H1 (cell line): ENCODE measurements at regions not wholly inside any gene's neighbourhood (a gene's known extent, or its start where the extent isn't known, plus 50 kb on each side); places are given as distances from the start of the nearest gene placed in this dataset.

Source experiments
- CTCF ChIA-PET: fragments of 300-600 bp; sonication (Branson Sonifier 250); formaldehyde crosslinking; loops from one replicate; lab custom pipeline; 2021; ENCODE audit not compliant: partially characterized antibody; lab: Charles Lee
- POLR2A ChIA-PET: fragments of 300-600 bp; sonication (Branson Sonifier 250); formaldehyde crosslinking; loops from one replicate; lab custom pipeline; 2021; ENCODE audit warnings: inconsistent platforms; ENCODE audit not compliant: partially characterized antibody; lab: Charles Lee
- DNase-seq, 2 experiments: peaks; one replicate each; pipeline versions ENCODE4 v3.0.0 to v3.0.0-alpha.2; 2010 to 2022; ENCODE audit warnings: low spot score in 2 of 2, low read depth in 1 of 2, mixed read lengths in 1 of 2
- FAIRE-seq: peaks from 2 replicates; lab custom pipeline; 2011; peaks lifted over from hg19 to GRCh38; lab: Jason Lieb, UNC
- H2AFZ ChIP-seq: 2 replicates; pipeline ENCODE4 v1.8.1; 2012; ENCODE audit warnings: low read length, inconsistent platforms
- H2AK5ac ChIP-seq: 2 replicates; pipeline ENCODE4 v1.6.1; 2013; ENCODE audit warnings: low read depth, low read length
- H2BK120ac ChIP-seq: replicated peaks from 2 replicates; pipeline ENCODE3; 2013; ENCODE audit warnings: low read depth, low read length, inconsistent platforms
- H2BK12ac ChIP-seq: 2 replicates; pipeline ENCODE4 v1.6.1; 2013; ENCODE audit warnings: low read depth, low read length
- H2BK15ac ChIP-seq: 2 replicates; pipeline ENCODE4 v1.6.1; 2013; ENCODE audit warnings: low read length
- H2BK20ac ChIP-seq: 2 replicates; pipeline ENCODE4 v1.6.1; 2013; ENCODE audit warnings: low read length
- H2BK5ac ChIP-seq: 2 replicates; pipeline ENCODE4 v1.6.1; 2013; ENCODE audit warnings: low read depth, low read length
- H3K14ac ChIP-seq: 2 replicates; pipeline ENCODE4 v1.6.1; 2013; ENCODE audit warnings: inconsistent platforms; ENCODE audit not compliant: insufficient read length
- H3K18ac ChIP-seq: 2 replicates; pipeline ENCODE4 v1.6.1; 2013; ENCODE audit warnings: low read length; ENCODE audit errors: extremely low read depth
- H3K23ac ChIP-seq: 2 replicates; pipeline ENCODE4 v1.6.1; 2013; ENCODE audit warnings: inconsistent platforms; ENCODE audit not compliant: insufficient read length
- H3K23me2 ChIP-seq: 2 replicates; pipeline ENCODE4 v1.6.1; 2013; ENCODE audit warnings: low read depth, low read length
- H3K27ac ChIP-seq: 2 replicates; pipeline ENCODE4 v1.6.1; 2011; ENCODE audit warnings: low read depth, low read length, inconsistent platforms
- H3K27me3 ChIP-seq, 4 experiments: replicated peaks in 1 of 4; 1 replicate in 1 of 4; 2 replicates in 3 of 4; pipeline versions ENCODE4 v1.6.1 to v1.8.1; 2011 to 2013; ENCODE audit warnings: low read length in 3 of 4, mild to moderate bottlenecking in 3 of 4, inconsistent platforms in 2 of 4, mixed read lengths in 2 of 4, moderate library complexity in 1 of 4; ENCODE audit not compliant: control insufficient read depth in 3 of 4, insufficient read depth in 3 of 4; ENCODE audit errors: extremely low read depth in 1 of 4
- H3K36me3 ChIP-seq, 4 experiments: 2 replicates each; pipeline versions ENCODE4 v1.6.1 to v1.8.1; 2011 to 2013; ENCODE audit warnings: mild to moderate bottlenecking in 4 of 4, low read length in 3 of 4, moderate library complexity in 2 of 4, control low read depth in 1 of 4, inconsistent platforms in 1 of 4; ENCODE audit not compliant: insufficient read depth in 4 of 4, control insufficient read depth in 2 of 4
- H3K4ac ChIP-seq: replicated peaks from 2 replicates; pipeline ENCODE3; 2013; ENCODE audit warnings: low read length, low read depth, mixed read lengths, inconsistent platforms; ENCODE audit not compliant: insufficient read length
- H3K4me1 ChIP-seq, 4 experiments: replicated peaks in 1 of 4; 1 replicate in 1 of 4; 2 replicates in 3 of 4; pipeline versions ENCODE4 v1.6.1 to v1.8.1; 2011 to 2013; ENCODE audit warnings: low read length in 3 of 4, inconsistent platforms in 2 of 4, mixed read lengths in 1 of 4; ENCODE audit not compliant: insufficient read depth in 4 of 4, control insufficient read depth in 3 of 4
- H3K4me2 ChIP-seq, 2 experiments: 2 replicates each; pipeline versions ENCODE4 v1.6.1 to v1.8.1; 2011 to 2013; ENCODE audit warnings: low read depth in 2 of 2, low read length in 2 of 2, control low read depth in 1 of 2, inconsistent platforms in 1 of 2, mild to moderate bottlenecking in 1 of 2; ENCODE audit not compliant: insufficient read depth in 1 of 2
- H3K4me3 ChIP-seq, 4 experiments: fragments of 200-600, 300-600 bp in 1 of 4; sonication (generic), shearing (Covaris generic), sonication (Bioruptor Twin) in 1 of 4; 2 replicates each; pipeline versions ENCODE4 v1.5.1 to v1.8.1; 2011 to 2016; ENCODE audit warnings: low read length in 4 of 4, low read depth in 3 of 4, control low read depth in 2 of 4, inconsistent platforms in 2 of 4, mild to moderate bottlenecking in 2 of 4, mixed read lengths in 1 of 4, moderate library complexity in 1 of 4; ENCODE audit not compliant: insufficient read depth in 2 of 4; ENCODE audit errors: extremely low read depth in 1 of 4
- H3K56ac ChIP-seq: replicated peaks from 2 replicates; pipeline ENCODE3; 2013; ENCODE audit warnings: low read depth, mild to moderate bottlenecking, mixed read lengths, low read length, inconsistent platforms; ENCODE audit not compliant: insufficient read length
- H3K79me1 ChIP-seq: 2 replicates; pipeline ENCODE4 v1.6.1; 2013; ENCODE audit warnings: low read depth, low read length, control low read depth
- H3K79me2 ChIP-seq, 2 experiments: 2 replicates each; pipeline versions ENCODE4 v1.6.1 to v1.8.1; 2012 to 2013; ENCODE audit warnings: low read length in 2 of 2, mild to moderate bottlenecking in 2 of 2, inconsistent platforms in 1 of 2; ENCODE audit not compliant: insufficient read depth in 2 of 2, control insufficient read depth in 1 of 2
- H3K9ac ChIP-seq, 4 experiments: replicated peaks in 1 of 4; 1 replicate in 1 of 4; 2 replicates in 3 of 4; pipeline versions ENCODE4 v1.6.1 to v1.8.1; 2011 to 2013; ENCODE audit warnings: low read depth in 3 of 4, low read length in 3 of 4, control low read depth in 2 of 4, mild to moderate bottlenecking in 2 of 4, moderate library complexity in 2 of 4, inconsistent platforms in 1 of 4; ENCODE audit errors: extremely low read depth in 1 of 4
- H3K9me3 ChIP-seq, 2 experiments: 2 replicates each; pipeline versions ENCODE4 v1.6.1 to v1.8.1; 2012 to 2013; ENCODE audit warnings: mild to moderate bottlenecking in 2 of 2, moderate library complexity in 2 of 2, control low read depth in 1 of 2, inconsistent platforms in 1 of 2, low read depth in 1 of 2, low read length in 1 of 2, mixed read lengths in 1 of 2; ENCODE audit not compliant: insufficient read depth in 2 of 2
- H4K20me1 ChIP-seq, 2 experiments: replicated peaks in 1 of 2; 2 replicates each; pipeline versions ENCODE3 to v1.8.1; 2011 to 2013; ENCODE audit warnings: inconsistent platforms in 2 of 2, low read length in 2 of 2, mild to moderate bottlenecking in 1 of 2; ENCODE audit not compliant: insufficient read depth in 2 of 2, control insufficient read depth in 1 of 2
- H4K5ac ChIP-seq: 2 replicates; pipeline ENCODE4 v1.6.1; 2013; ENCODE audit warnings: low read length, low read depth, mixed read lengths, inconsistent platforms; ENCODE audit not compliant: insufficient read length
- H4K8ac ChIP-seq: 2 replicates; pipeline ENCODE4 v1.8.0; 2013; ENCODE audit warnings: mild to moderate bottlenecking, moderate library complexity, low read length, inconsistent platforms; ENCODE audit not compliant: insufficient read depth; ENCODE audit errors: extremely low read depth
- H4K91ac ChIP-seq: replicated peaks from 2 replicates; pipeline ENCODE3; 2013; ENCODE audit warnings: low read length, mixed read lengths, inconsistent platforms; ENCODE audit not compliant: insufficient read length
- CHD1 ChIP-seq: IDR thresholded peaks from 2 replicates; pipeline ENCODE4 v1.6.1; 2012; ENCODE audit warnings: low read depth, low read length, improper control_type of control experiment
- CHD2 ChIP-seq: IDR thresholded peaks from 2 replicates; pipeline ENCODE4 v1.6.1; 2012; ENCODE audit warnings: low read length, improper control_type of control experiment
- CTCF ChIP-seq, 3 experiments: IDR thresholded peaks; 1 replicate in 2 of 3; 2 replicates in 1 of 3; pipeline versions ENCODE4 v1.5.1 to v1.6.1; 2011; ENCODE audit warnings: low read length in 3 of 3, mild to moderate bottlenecking in 3 of 3, inconsistent platforms in 2 of 3, low read depth in 1 of 3, moderate library complexity in 1 of 3; ENCODE audit not compliant: insufficient read depth in 1 of 3; ENCODE audit errors: control extremely low read depth in 1 of 3
- EZH2 ChIP-seq: fragments of 200-600 bp; sonication (generic); IDR thresholded peaks from 2 replicates; pipeline ENCODE4 v1.7.1; 2012; ENCODE audit warnings: low read depth, mild to moderate bottlenecking, moderate library complexity, low read length, inconsistent platforms; ENCODE audit not compliant: severe bottlenecking
- GABPA ChIP-seq: IDR thresholded peaks from 2 replicates; pipeline ENCODE4 v1.6.1; 2011; ENCODE audit warnings: mild to moderate bottlenecking, low read length, moderate library complexity, borderline replicate concordance; ENCODE audit not compliant: insufficient read depth
- KDM1A ChIP-seq: fragments of 200-600, 300-600 bp; sonication (generic); IDR thresholded peaks from 2 replicates; pipeline ENCODE4 v1.7.1; 2016; ENCODE audit warnings: mild to moderate bottlenecking, low read length, borderline replicate concordance
- KDM5A ChIP-seq: fragments of 200-600 bp; IDR thresholded peaks from 2 replicates; pipeline ENCODE4 v1.7.1; 2012; ENCODE audit warnings: mild to moderate bottlenecking, low read length, inconsistent platforms, mixed read lengths
- POLR2AphosphoS5 ChIP-seq: IDR thresholded peaks from 2 replicates; pipeline ENCODE4 v1.6.1; 2011; ENCODE audit warnings: low read depth, low read length
- RBBP5 ChIP-seq: IDR thresholded peaks from 2 replicates; pipeline ENCODE4 v1.7.1; 2012; ENCODE audit warnings: low read depth, mild to moderate bottlenecking, inconsistent platforms, low read length, moderate library complexity, borderline replicate concordance
- SIRT6 ChIP-seq: IDR thresholded peaks from one replicate; pipeline ENCODE4 v1.7.1; 2012; ENCODE audit warnings: low read length, inconsistent platforms
- SIX5 ChIP-seq: IDR thresholded peaks from 2 replicates; pipeline ENCODE4 v1.6.1; 2011; ENCODE audit warnings: mild to moderate bottlenecking, low read depth, low read length
- WGBS, 2 experiments: shearing (Covaris generic) in 1 of 2; methylation state at CpG; one replicate each; pipeline versions ENCODE4 v1.1.6 to v1.1.7; 2013 to 2015; ENCODE audit warnings: low lambda C conversion rate in 2 of 2, mixed read lengths in 2 of 2, inconsistent platforms in 1 of 2, low coverage in 1 of 2, missing lambda C conversion rate in 1 of 2; ENCODE audit not compliant: insufficient replicate concordance in 2 of 2, insufficient coverage in 1 of 2, insufficient read length in 1 of 2; ENCODE audit errors: extremely low coverage in 1 of 2, missing lambda C conversion rate in 1 of 2; 5-methylcytosine and 5-hydroxymethylcytosine counted together

- Histone ChIP-seq H3K4me3 (no peak overlapping the region), H3K18ac (no peak overlapping the region), H3K23me2 (no peaks in the 10 kb centered on the region), H3K79me2 (no peaks in the 10 kb centered on the region), H2AK5ac (no peak overlapping the region), H4K20me1 (no peaks in the 10 kb centered on the region), H3K4me1 (peaks cover 0 to 4% (median 0%) of the 10 kb centered on the region in 4 experiments; a peak in 1 of 7 replicates), H4K91ac (no peak overlapping the region), H3K14ac (no peak overlapping the region), H3K9ac (no peak overlapping the region), H2BK15ac (no peak overlapping the region), H3K36me3 (no peaks in the 10 kb centered on the region), H3K79me1 (no peaks in the 10 kb centered on the region), H2BK5ac (no peak overlapping the region), H2BK20ac (no peak overlapping the region), H3K27ac (no peak overlapping the region), H2BK12ac (no peak overlapping the region), H2BK120ac (no peak overlapping the region), H2AFZ (no peak overlapping the region), H4K8ac (no peak overlapping the region), H3K56ac (no peak overlapping the region), H3K4me2 (no peak overlapping the region), H3K4ac (no peak overlapping the region), H3K23ac (no peak overlapping the region), H3K27me3 (0 out of 7 replicates have a peak, but pooled peaks cover 0 to 4% (median 0%) of the 10 kb centered on the region in 4 experiments), H4K5ac (no peak overlapping the region), H3K9me3 (no peaks in the 10 kb centered on the region)
- POLR2A ChIA-PET, result interaction anchor here (1.4 kb wide), 1 partner anchor 10 kb away, joined by 4 read pairs; no protein-coding TSS in a partner anchor
- FAIRE-seq (no peak), DNase-seq (no peak)
- WGBS, 2 experiments, result 81% methylated on average over 14 of the region's 14 CpGs; no CpG with 5 or more reads in 1 of the 2 experiments
- CTCF ChIA-PET, result interaction anchor here (0.6 kb wide), 1 partner anchor 206 kb away, joined by 3 read pairs; no protein-coding TSS in a partner anchor
- TF ChIP-seq EZH2 (no peak), CHD1 (no peak), SIRT6 (no peak), CTCF (IDR thresholded peaks at IDR 0.05; ENCODE audit: control extremely low read depth in 1 of 3, insufficient read depth in 1 of 3, low read depth in 1 of 3, low read length in 3 of 3) (no peak), GABPA (no peak), RBBP5 (no peak), SIX5 (no peak), KDM1A (no peak), CHD2 (no peak), KDM5A (no peak), POLR2AphosphoS5 (no peak)
Observed at GRCh38 chr17:79255926-79256585, 181.4 kb downstream of the ENGASE start.
